ENCODE measurements at regions not wholly inside any gene's neighbourhood (a gene's known extent, or its start where the extent isn't known, plus 50 kb on each side); places are given as distances from the start of the nearest gene placed in this dataset.

GRCh38 chr5:167514461-167514860, 777.0 kb upstream of the WWC1 start:
- no peak for TF ChIP-seq POLR2A (IDR thresholded peaks at IDR 0.05)
- TF ChIP-seq CTCF (IDR thresholded peaks at IDR 0.05), result no peak

Data from thyroid gland (tissue), 4 donors.